PC-9 (cell line): ENCODE measurements at regions not wholly inside any gene's neighbourhood (a gene's known extent, or its start where the extent isn't known, plus 50 kb on each side); places are given as distances from the start of the nearest gene placed in this dataset.

Experiments used
- BruUV-seq: library from RNA; stranded (reverse); fragments of 400-500 nt; replicated peaks from 2 replicates; lab custom pipeline; 2021; lab: Mats Ljungman, UMichigan
- CTCF ChIA-PET: fragments of 300-600 bp; sonication (Branson Sonifier 250); formaldehyde crosslinking; loops from one replicate; lab custom pipeline; 2022; ENCODE audit warnings: antibody characterized with exemption; lab: Charles Lee
- POLR2A ChIA-PET: fragments of 300-600 bp; sonication (Branson Sonifier 250); formaldehyde crosslinking; loops from one replicate; lab custom pipeline; 2022; ENCODE audit warnings: antibody characterized with exemption; ENCODE audit not compliant: unreplicated experiment; lab: Charles Lee
- DNase-seq, 2 experiments: peaks; one replicate each; pipeline versions ENCODE4 v3.0.0 to v3.0.0-alpha.2; 2015 to 2022; ENCODE audit warnings: mixed read lengths in 1 of 2
- H2AFZ ChIP-seq: fragments of 200-600 bp; sonication (generic); 2 replicates; pipeline ENCODE4 v1.8.1; 2017; ENCODE audit warnings: antibody characterized with exemption
- H3F3A ChIP-seq: fragments of 200-600 bp; sonication (generic); 2 replicates; pipeline ENCODE4 v1.8.1; 2017; ENCODE audit warnings: antibody characterized with exemption, mild to moderate bottlenecking, low read depth; ENCODE audit not compliant: insufficient read depth
- H3K27ac ChIP-seq: fragments of 200-600 bp; sonication (generic); 2 replicates; pipeline ENCODE4 v1.6.1; 2016; ENCODE audit warnings: mixed run types
- H3K27me3 ChIP-seq: fragments of 200-600 bp; sonication (generic); 2 replicates; pipeline ENCODE4 v1.6.1; 2016; ENCODE audit warnings: low read depth, mixed run types; ENCODE audit not compliant: insufficient read depth
- H3K36me3 ChIP-seq: fragments of 200-600 bp; sonication (generic); 2 replicates; pipeline ENCODE4 v1.6.1; 2016; ENCODE audit warnings: low read depth, mixed run types
- H3K4me1 ChIP-seq: fragments of 200-600 bp; sonication (generic); replicated peaks from 2 replicates; pipeline ENCODE4 v1.6.1; 2016; ENCODE audit warnings: mixed run types; ENCODE audit not compliant: insufficient read depth
- H3K4me2 ChIP-seq: fragments of 200-600 bp; sonication (generic); 2 replicates; pipeline ENCODE4 v1.6.1; 2017; ENCODE audit warnings: mixed run types
- H3K4me3 ChIP-seq: fragments of 200-600 bp; sonication (generic); 2 replicates; pipeline ENCODE4 v1.6.1; 2016; ENCODE audit warnings: mixed run types
- H3K79me2 ChIP-seq: fragments of 200-600 bp; sonication (generic); 2 replicates; pipeline ENCODE4 v1.6.1; 2017; ENCODE audit warnings: low read depth, mixed run types
- H3K9me2 ChIP-seq: fragments of 200-600 bp; sonication (generic); 2 replicates; pipeline ENCODE4 v1.8.1; 2017; ENCODE audit warnings: mild to moderate bottlenecking; ENCODE audit not compliant: insufficient read depth
- H3K9me3 ChIP-seq: fragments of 200-600 bp; sonication (generic); 2 replicates; pipeline ENCODE4 v1.8.1; 2016; ENCODE audit warnings: low read depth; ENCODE audit not compliant: insufficient read depth
- H4K20me1 ChIP-seq: fragments of 200-600 bp; sonication (generic); 2 replicates; pipeline ENCODE4 v1.8.1; 2017; ENCODE audit not compliant: insufficient read depth
- CTCF ChIP-seq: fragments of 200-600 bp; sonication (generic); conservative IDR thresholded peaks from 2 replicates; pipeline ENCODE4 v1.6.1; 2017; ENCODE audit warnings: mixed run types, antibody characterized with exemption, mild to moderate bottlenecking, moderate library complexity
- EZH2 ChIP-seq: fragments of 200-600 bp; sonication (generic); IDR thresholded peaks from 2 replicates; pipeline ENCODE4 v1.8.0; 2017; ENCODE audit warnings: antibody characterized with exemption, low read depth
- intact Hi-C: fragments of 100-400 bp; cut with micrococcal nuclease; formaldehyde crosslinking; loops from one replicate; pipeline ENCODE4 v1.10.0; 2022; ENCODE audit not compliant: unreplicated experiment

DNA sequence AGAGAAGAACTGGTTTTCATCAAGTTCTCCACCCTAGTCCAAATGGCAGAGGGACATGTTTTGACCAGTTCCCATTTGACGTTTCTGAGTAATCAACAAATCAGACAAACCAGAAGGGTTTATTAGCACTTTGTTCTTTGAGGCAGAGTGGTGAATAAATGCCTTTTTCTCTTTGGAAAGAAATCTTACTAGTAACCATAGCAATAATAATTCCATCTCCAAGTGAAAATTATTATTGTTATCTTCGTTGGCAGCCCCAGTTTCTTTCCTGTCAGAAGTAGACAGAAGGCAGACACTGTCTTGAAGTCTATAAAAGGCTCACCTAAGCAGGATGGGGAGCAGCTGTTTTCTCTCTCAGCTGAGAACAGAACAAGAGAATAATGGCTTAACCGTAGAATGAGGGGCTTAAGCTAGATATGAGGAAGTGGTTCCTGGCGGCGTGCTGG, 391.6 kb downstream of the PBX1 start:
- Histone ChIP-seq H4K20me1 (no peaks in the 10 kb centered on the region), H3K4me1 (no peaks in the 10 kb centered on the region), H2AFZ (no peak overlapping the region), H3K36me3 (no peaks in the 10 kb centered on the region), H3K9me3 (peaks cover 6% of the 10 kb centered on the region; the same call in 1 of the 2 replicates), H3K79me2 (no peaks in the 10 kb centered on the region), H3K4me2 (no peak overlapping the region), H3K27me3 (no peaks in the 10 kb centered on the region), H3K27ac (no peak overlapping the region), H3K9me2 (no peaks in the 10 kb centered on the region), H3K4me3 (no peak overlapping the region), H3F3A (no peaks in the 10 kb centered on the region)
- ChIA-PET POLR2A (no interaction called here), CTCF (no interaction called here)
- intact Hi-C loops, result no loop called here
- no TSS peak for BruUV-seq
- DNase-seq, result no peak
- no peak for TF ChIP-seq EZH2
- no peak for TF ChIP-seq CTCF

- Histone ChIP-seq H3K9me2 (no peaks in the 10 kb centered on the region), H3K79me2 (no peaks in the 10 kb centered on the region), H3K27ac (no peak overlapping the region), H4K20me1 (no peaks in the 10 kb centered on the region), H3K4me3 (no peak overlapping the region), H3K27me3 (no peaks in the 10 kb centered on the region), H2AFZ (no peak overlapping the region), H3F3A (no peaks in the 10 kb centered on the region), H3K36me3 (no peaks in the 10 kb centered on the region), H3K4me1 (no peaks in the 10 kb centered on the region), H3K9me3 (peaks cover 6% of the 10 kb centered on the region; the same call in 1 of the 2 replicates), H3K4me2 (no peak overlapping the region)
- ChIA-PET POLR2A (no interaction called here), CTCF (no interaction called here)
- no peak for DNase-seq
- intact Hi-C loops, result no loop called here
- BruUV-seq, result no TSS peak
- TF ChIP-seq EZH2 (no peak), CTCF (no peak)
Measured at GRCh38 chr1:164949771-164950471, 390.9 kb downstream of the PBX1 start.

- no peaks in the 10 kb centered on the region for H3K36me3 ChIP-seq
- no peak overlapping the region for H2AFZ ChIP-seq
- H3K9me2 ChIP-seq, result no peaks in the 10 kb centered on the region
- no peaks in the 10 kb centered on the region for H3K4me1 ChIP-seq
- DNase-seq, result no peak
- H3K79me2 ChIP-seq, result no peaks in the 10 kb centered on the region
- POLR2A ChIA-PET, result no interaction called here
- no peak overlapping the region for H3K4me3 ChIP-seq
- TF ChIP-seq CTCF (no peak), EZH2 (no peak)
- no peak overlapping the region for H3K4me2 ChIP-seq
- H3K9me3 ChIP-seq, result peaks cover 6% of the 10 kb centered on the region; the same call in 1 of the 2 replicates
- intact Hi-C loops, result no loop called here
- CTCF ChIA-PET, result no interaction called here
- no peaks in the 10 kb centered on the region for H3F3A ChIP-seq
- no TSS peak for BruUV-seq
- H3K27ac ChIP-seq, result no peak overlapping the region
- H3K27me3 ChIP-seq, result no peaks in the 10 kb centered on the region
- H4K20me1 ChIP-seq, result no peaks in the 10 kb centered on the region
Measured at GRCh38 chr1:164948101-164948500, 389.1 kb downstream of the PBX1 start.
